SK-N-SH (cell line): ENCODE measurements at regions not wholly inside any gene's neighbourhood (a gene's known extent, or its start where the extent isn't known, plus 50 kb on each side); places are given as distances from the start of the nearest gene placed in this dataset.

ENCODE experiments used
- CTCF ChIA-PET: fragments of 300-600, 350-600 bp; formaldehyde crosslinking; extraction: SDS; loops from one replicate; lab custom pipeline; 2021; lab: Yijun Ruan, JAX
- POLR2A ChIA-PET: fragments of 350-600 bp; sonication (Branson Sonifier 250); formaldehyde crosslinking; extraction: SDS; loops from one replicate; lab custom pipeline; 2020; ENCODE audit warnings: antibody characterized with exemption, inconsistent platforms; lab: Yijun Ruan, JAX
- DNase-seq: peaks from one replicate; pipeline ENCODE4 v3.0.0; 2012
- H2AFZ ChIP-seq: fragments of 200-600 bp; sonication (generic); 2 replicates; pipeline ENCODE4 v1.8.1; 2016; ENCODE audit warnings: antibody characterized with exemption, mild to moderate bottlenecking, low read depth
- H3F3A ChIP-seq: fragments of 200-600 bp; sonication (generic); replicated peaks from 2 replicates; pipeline ENCODE3; 2016; ENCODE audit warnings: antibody characterized with exemption, mild to moderate bottlenecking; ENCODE audit not compliant: insufficient read depth
- H3K27ac ChIP-seq, 2 experiments: fragments of 200-500 bp in 1 of 2; fragments of 200-600 bp in 1 of 2; sonication (Bioruptor generic) in 1 of 2; sonication (generic), shearing (Covaris generic) in 1 of 2; 2 replicates each; pipeline versions ENCODE4 v1.5.1 to v1.6.1; 2014 to 2016; ENCODE audit warnings: low read depth in 2 of 2, inconsistent platforms in 1 of 2, low read length in 1 of 2, mild to moderate bottlenecking in 1 of 2, mixed read lengths in 1 of 2
- H3K27me3 ChIP-seq: fragments of 200-600 bp; sonication (generic), shearing (Covaris generic); 2 replicates; pipeline ENCODE4 v1.6.1; 2016; ENCODE audit warnings: mixed run types; ENCODE audit not compliant: insufficient read depth
- H3K36me3 ChIP-seq, 2 experiments: fragments of 200-500 bp in 1 of 2; fragments of 200-600 bp in 1 of 2; sonication (Bioruptor generic) in 1 of 2; sonication (generic) in 1 of 2; replicated peaks in 1 of 2; 2 replicates each; pipeline versions ENCODE3 to v1.5.1; 2014 to 2016; ENCODE audit warnings: low read length in 1 of 2, mild to moderate bottlenecking in 1 of 2; ENCODE audit not compliant: insufficient read depth in 2 of 2, control insufficient read depth in 1 of 2
- H3K4me1 ChIP-seq, 2 experiments: fragments of 200-500 bp in 1 of 2; fragments of 200-600 bp in 1 of 2; sonication (Bioruptor generic) in 1 of 2; sonication (generic), shearing (Covaris generic) in 1 of 2; 2 replicates each; pipeline versions ENCODE4 v1.5.1 to v1.6.1; 2014 to 2016; ENCODE audit warnings: low read depth in 1 of 2, low read length in 1 of 2, mixed run types in 1 of 2; ENCODE audit not compliant: insufficient read depth in 2 of 2, control insufficient read depth in 1 of 2
- H3K4me2 ChIP-seq: fragments of 200-600 bp; sonication (generic), shearing (Covaris generic); 2 replicates; pipeline ENCODE4 v1.6.1; 2017; ENCODE audit warnings: mixed run types
- H3K4me3 ChIP-seq, 2 experiments: fragments of 200-500 bp in 1 of 2; fragments of 200-600 bp in 1 of 2; sonication (Bioruptor generic) in 1 of 2; sonication (generic), shearing (Covaris generic) in 1 of 2; 2 replicates each; pipeline versions ENCODE4 v1.5.1 to v1.8.1; 2014 to 2016; ENCODE audit warnings: low read depth in 2 of 2, inconsistent platforms in 1 of 2, low read length in 1 of 2, mild to moderate bottlenecking in 1 of 2, mixed read lengths in 1 of 2, moderate library complexity in 1 of 2
- H3K79me2 ChIP-seq: fragments of 200-600 bp; sonication (generic); 2 replicates; pipeline ENCODE4 v1.8.1; 2017; ENCODE audit warnings: mild to moderate bottlenecking; ENCODE audit not compliant: insufficient read depth
- H3K9ac ChIP-seq: fragments of 200-600 bp; sonication (generic); 2 replicates; pipeline ENCODE4 v1.6.1; 2017; ENCODE audit warnings: mixed run types
- H3K9me2 ChIP-seq: fragments of 200-600 bp; sonication (generic); 2 replicates; pipeline ENCODE4 v1.6.1; 2017; ENCODE audit warnings: mixed run types
- H3K9me3 ChIP-seq: fragments of 200-600 bp; sonication (generic); 2 replicates; pipeline ENCODE4 v1.6.1; 2017; ENCODE audit warnings: mixed run types, mild to moderate bottlenecking, moderate library complexity
- H4K20me1 ChIP-seq: fragments of 200-600 bp; sonication (generic); 2 replicates; pipeline ENCODE4 v1.6.1; 2017; ENCODE audit warnings: mild to moderate bottlenecking, mixed run types; ENCODE audit not compliant: insufficient read depth
- ELF1 ChIP-seq: IDR thresholded peaks from 2 replicates; pipeline ENCODE4 v1.4.0; 2012
- EP300 ChIP-seq, 2 experiments: IDR thresholded peaks; 2 replicates each; pipeline versions ENCODE4 v1.4.0 to v1.6.1; 2012; ENCODE audit warnings: borderline replicate concordance in 1 of 2, low read depth in 1 of 2, low read length in 1 of 2
- EZH2phosphoT487 ChIP-seq: fragments of 200-600 bp; sonication (generic); IDR thresholded peaks from 2 replicates; pipeline ENCODE4 v1.6.1; 2017; ENCODE audit warnings: low read depth, mixed run types, mild to moderate bottlenecking, antibody characterized with exemption, moderate library complexity, borderline replicate concordance
- FOXJ3 ChIP-seq: sonication (generic); formaldehyde crosslinking; IDR thresholded peaks from 2 replicates; pipeline ENCODE4 v1.5.1; 2020; ENCODE audit warnings: mild to moderate bottlenecking, missing genetic modification reagents
- FOXM1 ChIP-seq: IDR thresholded peaks from 2 replicates; pipeline ENCODE4 v1.4.0; 2012; ENCODE audit warnings: low read depth, mild to moderate bottlenecking
- GABPA ChIP-seq: IDR thresholded peaks from 2 replicates; pipeline ENCODE4 v1.4.0; 2012; ENCODE audit warnings: low read depth, mild to moderate bottlenecking
- GATA2 ChIP-seq: sonication (generic); formaldehyde crosslinking; IDR thresholded peaks from 2 replicates; pipeline ENCODE4 v1.5.0; 2020; ENCODE audit warnings: mild to moderate bottlenecking, missing genetic modification reagents
- MXI1 ChIP-seq: IDR thresholded peaks from 2 replicates; pipeline ENCODE4 v1.6.1; 2012; ENCODE audit warnings: mild to moderate bottlenecking, low read depth, low read length, improper control_type of control experiment
- NRF1 ChIP-seq: IDR thresholded peaks from 2 replicates; pipeline ENCODE4 v1.6.1; 2012; ENCODE audit warnings: low read depth, mild to moderate bottlenecking, low read length
- POLR2AphosphoS5 ChIP-seq: IDR thresholded peaks from 2 replicates; pipeline ENCODE4 v1.6.1; 2012; ENCODE audit warnings: low read depth, low read length
- REST ChIP-seq: IDR thresholded peaks from 2 replicates; pipeline ENCODE4 v1.6.1; 2012; ENCODE audit warnings: mild to moderate bottlenecking, low read depth, low read length, moderate library complexity
- RFX5 ChIP-seq: IDR thresholded peaks from 2 replicates; pipeline ENCODE4 v1.6.1; 2012; ENCODE audit warnings: mild to moderate bottlenecking, improper control_type of control experiment, low read length
- SIN3A ChIP-seq: IDR thresholded peaks from 2 replicates; pipeline ENCODE4 v1.6.1; 2012; ENCODE audit warnings: low read depth, mild to moderate bottlenecking, low read length, moderate library complexity, borderline replicate concordance
- SMC3 ChIP-seq: IDR thresholded peaks from 2 replicates; pipeline ENCODE4 v1.6.1; 2012; ENCODE audit warnings: low read depth, low read length, improper control_type of control experiment
- USF1 ChIP-seq: IDR thresholded peaks from 2 replicates; pipeline ENCODE4 v1.4.0; 2012; ENCODE audit warnings: low read depth, borderline replicate concordance
- YY1 ChIP-seq: IDR thresholded peaks from 2 replicates; pipeline ENCODE4 v1.4.0; 2012; ENCODE audit warnings: low read depth, mild to moderate bottlenecking
- WGBS: methylation state at CpG from one replicate; pipeline ENCODE4 v1.1.6; 2017; ENCODE audit warnings: low lambda C conversion rate; 5-methylcytosine and 5-hydroxymethylcytosine counted together
- TF ChIP-seq, protein P1 (sequence below): fragments of 200-600 bp; sonication (generic); IDR thresholded peaks from 2 replicates; pipeline ENCODE4 v1.6.1; 2017; ENCODE audit warnings: antibody characterized with exemption, mild to moderate bottlenecking, moderate library complexity

DNA sequence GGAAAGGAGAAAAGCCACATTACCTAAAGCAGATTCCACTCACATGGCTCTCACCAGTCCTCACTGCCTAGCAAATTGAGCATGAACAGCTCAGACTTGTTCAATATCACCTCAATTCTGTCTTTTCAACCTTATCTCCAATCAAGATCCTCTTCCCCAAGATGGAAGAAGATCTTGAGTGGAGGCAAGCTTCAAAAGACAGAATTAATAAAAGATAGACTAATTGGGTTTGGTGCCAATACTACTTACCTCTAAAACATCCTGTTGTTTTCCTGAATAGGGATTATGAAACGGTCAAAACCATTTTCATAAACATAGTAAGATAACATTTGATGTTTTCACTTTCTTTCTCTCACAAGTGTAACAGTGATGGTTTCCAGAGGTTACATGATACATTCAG lies 349.2 kb upstream of the PLD5 start (continued):
- TF ChIP-seq, protein P1, sequence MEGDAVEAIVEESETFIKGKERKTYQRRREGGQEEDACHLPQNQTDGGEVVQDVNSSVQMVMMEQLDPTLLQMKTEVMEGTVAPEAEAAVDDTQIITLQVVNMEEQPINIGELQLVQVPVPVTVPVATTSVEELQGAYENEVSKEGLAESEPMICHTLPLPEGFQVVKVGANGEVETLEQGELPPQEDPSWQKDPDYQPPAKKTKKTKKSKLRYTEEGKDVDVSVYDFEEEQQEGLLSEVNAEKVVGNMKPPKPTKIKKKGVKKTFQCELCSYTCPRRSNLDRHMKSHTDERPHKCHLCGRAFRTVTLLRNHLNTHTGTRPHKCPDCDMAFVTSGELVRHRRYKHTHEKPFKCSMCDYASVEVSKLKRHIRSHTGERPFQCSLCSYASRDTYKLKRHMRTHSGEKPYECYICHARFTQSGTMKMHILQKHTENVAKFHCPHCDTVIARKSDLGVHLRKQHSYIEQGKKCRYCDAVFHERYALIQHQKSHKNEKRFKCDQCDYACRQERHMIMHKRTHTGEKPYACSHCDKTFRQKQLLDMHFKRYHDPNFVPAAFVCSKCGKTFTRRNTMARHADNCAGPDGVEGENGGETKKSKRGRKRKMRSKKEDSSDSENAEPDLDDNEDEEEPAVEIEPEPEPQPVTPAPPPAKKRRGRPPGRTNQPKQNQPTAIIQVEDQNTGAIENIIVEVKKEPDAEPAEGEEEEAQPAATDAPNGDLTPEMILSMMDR = no peak
- TF ChIP-seq GABPA (no peak), YY1 (no peak), MXI1 (no peak), SIN3A (no peak), EZH2phosphoT487 (no peak)
- TF ChIP-seq, all 33 proteins: peak for 0

- CTCF ChIA-PET = interaction anchor here (2.5 kb wide), 1 partner anchor 11 kb away, joined by 6 read pairs; no protein-coding TSS in a partner anchor
- no peaks in the 10 kb centered on the region for H3K9me3 ChIP-seq
- no peaks in the 10 kb centered on the region for H3K79me2 ChIP-seq
- no peak overlapping the region for H3K9ac ChIP-seq
- no peaks in the 10 kb centered on the region for H3F3A ChIP-seq
- no peak overlapping the region for H3K4me3 ChIP-seq
- no peak overlapping the region for H3K4me2 ChIP-seq
- peaks cover 0 to 10% of the 10 kb centered on the region in 2 experiments; a peak in 2 of 4 replicates for H3K4me1 ChIP-seq
- no peak overlapping the region for H3K27ac ChIP-seq
- no peaks in the 10 kb centered on the region for H4K20me1 ChIP-seq
- DNase-seq = no peak
- no peak overlapping the region for H2AFZ ChIP-seq
- no peaks in the 10 kb centered on the region for H3K9me2 ChIP-seq
- no peaks in the 10 kb centered on the region for H3K27me3 ChIP-seq
- no peak for TF ChIP-seq ELF1
- TF ChIP-seq SIN3A = no peak
- TF ChIP-seq RFX5 = no peak
- no peak for TF ChIP-seq FOXM1
- 61% methylated on average over 5 of the region's 5 CpGs for WGBS
- POLR2A ChIA-PET = no interaction called here
- H3K36me3 ChIP-seq = no peaks in the 10 kb centered on the region
Measured at GRCh38 chr1:242872521-242872920, 348.0 kb upstream of the PLD5 start.

- H2AFZ ChIP-seq = no peak overlapping the region
- no peaks in the 10 kb centered on the region for H3K27me3 ChIP-seq
- H4K20me1 ChIP-seq = no peaks in the 10 kb centered on the region
- H3K27ac ChIP-seq = peak overlapping the region in 1 of 2 experiments; percentile 24; a peak in 1 of 4 replicates
- H3F3A ChIP-seq = no peaks in the 10 kb centered on the region
- CTCF ChIA-PET = interaction anchor here (2.5 kb wide), 1 partner anchor 10 kb away, joined by 6 read pairs; no protein-coding TSS in a partner anchor
- peak; percentile 42; the same call in 1 of the 2 replicates for TF ChIP-seq GATA2 (CRISPR knock-in tag)
- no peak for TF ChIP-seq FOXJ3 (CRISPR knock-in tag)
- TF ChIP-seq EP300 (IDR thresholded peaks at IDR 0.05; ENCODE audit: borderline replicate concordance in 1 of 2, low read depth in 1 of 2, low read length in 1 of 2) = peak in 1 of 2 experiments; percentile 54; a peak in 1 of 4 replicates
- peak; percentile 21; the same call in 1 of the 2 replicates for TF ChIP-seq MXI1
- TF ChIP-seq USF1 = no peak
- TF ChIP-seq YY1 = no peak
- no peak for TF ChIP-seq RFX5
- TF ChIP-seq SMC3 = no peak
- no peak for TF ChIP-seq NRF1
- TF ChIP-seq REST = no peak
- TF ChIP-seq ELF1 = no peak
- no peak for TF ChIP-seq SIN3A
- TF ChIP-seq POLR2AphosphoS5 = no peak
- H3K4me3 ChIP-seq = no peak overlapping the region
- no peaks in the 10 kb centered on the region for H3K36me3 ChIP-seq
- H3K9me2 ChIP-seq = no peaks in the 10 kb centered on the region
- peaks cover 0 to 10% of the 10 kb centered on the region in 2 experiments; a peak in 2 of 4 replicates for H3K4me1 ChIP-seq
- POLR2A ChIA-PET = no interaction called here
- no peaks in the 10 kb centered on the region for H3K9me3 ChIP-seq
- H3K9ac ChIP-seq = no peak overlapping the region
- H3K79me2 ChIP-seq = no peaks in the 10 kb centered on the region
- WGBS = 9% methylated on average over 5 of the region's 5 CpGs
- H3K4me2 ChIP-seq = no peak overlapping the region
- DNase-seq = peak; percentile 45
Measured at GRCh38 chr1:242871471-242872030, 347.1 kb upstream of the PLD5 start.
